DND-41 (cell line): ENCODE measurements at regions not wholly inside any gene's neighbourhood (a gene's known extent, or its start where the extent isn't known, plus 50 kb on each side); places are given as distances from the start of the nearest gene placed in this dataset.

Source experiments
- CTCF ChIP-seq: IDR thresholded peaks from 2 replicates; pipeline ENCODE4 v1.5.1; 2012; ENCODE audit warnings: borderline replicate concordance, low read length, moderate library complexity, mild to moderate bottlenecking; ENCODE audit not compliant: poor library complexity, severe bottlenecking; ENCODE audit errors: extremely low read depth
- EZH2 ChIP-seq: IDR thresholded peaks from 3 replicates; pipeline ENCODE4 v1.6.1; 2012; ENCODE audit warnings: borderline replicate concordance, low read depth, mild to moderate bottlenecking, moderate library complexity, low read length, inconsistent platforms; ENCODE audit not compliant: severe bottlenecking

- TF ChIP-seq CTCF (no peak), EZH2 (no peak)
Measured at GRCh38 chr9:30584559-30584958, 1799.9 kb upstream of the ACO1 start.
